SH-SY5Y (cell line): ENCODE measurements at regions not wholly inside any gene's neighbourhood (a gene's known extent, or its start where the extent isn't known, plus 50 kb on each side); places are given as distances from the start of the nearest gene placed in this dataset.

Source experiments
- GATA2 ChIP-seq: IDR thresholded peaks from 2 replicates; pipeline ENCODE4 v1.6.1; 2011; ENCODE audit warnings: mild to moderate bottlenecking, low read depth, low read length
- GATA3 ChIP-seq: IDR thresholded peaks from 2 replicates; pipeline ENCODE4 v1.6.1; 2011; ENCODE audit warnings: low read depth, mild to moderate bottlenecking, low read length, moderate library complexity

DNA sequence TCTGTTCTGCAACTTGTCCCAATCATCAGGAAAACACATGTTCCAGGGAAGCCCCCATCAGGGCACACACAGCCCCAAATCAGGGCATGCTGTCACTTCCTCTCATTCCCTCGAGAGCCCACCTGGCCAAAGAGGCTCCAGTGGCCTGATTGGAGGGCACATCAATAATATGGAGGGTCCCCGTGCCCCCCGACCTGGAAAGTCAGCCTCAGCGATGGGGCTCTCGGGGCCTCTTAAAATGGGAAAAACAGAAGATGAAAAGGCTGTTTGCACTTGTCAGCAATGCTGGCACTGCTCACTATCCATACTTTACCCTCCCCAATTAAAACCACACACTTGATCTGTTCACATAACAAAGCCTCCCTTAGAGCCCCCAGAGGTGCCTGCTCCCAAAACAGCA lies 172.9 kb upstream of the NSMCE3 start:
- TF ChIP-seq GATA2 (no peak), GATA3 (no peak)
